ENCODE measurements at regions not wholly inside any gene's neighbourhood (a gene's known extent, or its start where the extent isn't known, plus 50 kb on each side); places are given as distances from the start of the nearest gene placed in this dataset.

GRCh38 chr17:77887110-77887463 is 71.4 kb upstream of the TNRC6C start:
- TF ChIP-seq CTCF (IDR thresholded peaks at IDR 0.05) (no peak), POLR2A (IDR thresholded peaks at IDR 0.05) (no peak)
